ENCODE measurements at regions not wholly inside any gene's neighbourhood (a gene's known extent, or its start where the extent isn't known, plus 50 kb on each side); places are given as distances from the start of the nearest gene placed in this dataset.

GRCh38 chr4:74535512-74535911 lies 90.6 kb downstream of the AREG start:
- Histone ChIP-seq H3K36me3 (no peaks in the 10 kb centered on the region), H3K4me1 (no peaks in the 10 kb centered on the region), H3K9me3 (no peaks in the 10 kb centered on the region), H3K27me3 (no peaks in the 10 kb centered on the region), H3K27ac (no peak overlapping the region), H3K4me3 (no peak overlapping the region)
- ATAC-seq (no peak), DNase-seq (no peak)
- intact Hi-C loops (cut with DNase I) = loop anchor here in 2 of 10 donors (5.0 to 10.0 kb wide), 3 partner anchors 87 to 139 kb away; no protein-coding TSS in a partner anchor
- TF ChIP-seq POLR2A (IDR thresholded peaks at IDR 0.05) = no peak
- no peak for TF ChIP-seq CTCF (IDR thresholded peaks at IDR 0.05)
- WGBS, 4 donors = 83 to 91% (median 88%) methylated on average over 1 of the region's 1 CpG

- 49 to 76% (median 67%) methylated on average over 1 of the region's 1 CpG for WGBS, 4 donors
These were observed 91.6 kb downstream of the AREG start for GRCh38 chr4:74536557-74536956.

GRCh38 chr4:74537459-74537858 lies 92.5 kb downstream of the AREG start:
- no peak for DNase-seq
- Histone ChIP-seq H3K36me3 (no peaks in the 10 kb centered on the region), H3K27me3 (no peaks in the 10 kb centered on the region), H3K4me3 (no peak overlapping the region), H3K9me3 (no peaks in the 10 kb centered on the region), H3K27ac (no peak overlapping the region), H3K4me1 (peaks cover 0 to 4% (median 0%) of the 10 kb centered on the region in 12 donors)
- 76 to 85% (median 78%) methylated on average over 3 of the region's 3 CpGs for WGBS, 4 donors
- no peak for ATAC-seq
- intact Hi-C loops (cut with DNase I) = loop anchor here in 2 of 10 donors (5.0 to 10.0 kb wide), 3 partner anchors 85 to 137 kb away; no protein-coding TSS in a partner anchor
- TF ChIP-seq POLR2A (IDR thresholded peaks at IDR 0.05) (no peak), CTCF (IDR thresholded peaks at IDR 0.05) (no peak)

More at GRCh38 chr4:74536557-74536956, 91.6 kb downstream of the AREG start:
- no peak overlapping the region for H3K27ac ChIP-seq
- DNase-seq = no peak
- no peak overlapping the region for H3K4me3 ChIP-seq
- no peaks in the 10 kb centered on the region for H3K4me1 ChIP-seq
- no peak for TF ChIP-seq POLR2A (IDR thresholded peaks at IDR 0.05)
- TF ChIP-seq CTCF (IDR thresholded peaks at IDR 0.05) = no peak
- H3K27me3 ChIP-seq = no peaks in the 10 kb centered on the region
- H3K36me3 ChIP-seq = no peaks in the 10 kb centered on the region
- no peaks in the 10 kb centered on the region for H3K9me3 ChIP-seq
- intact Hi-C loops (cut with DNase I) = loop anchor here in 2 of 10 donors (5.0 to 10.0 kb wide), 3 partner anchors 86 to 138 kb away; no protein-coding TSS in a partner anchor
- ATAC-seq = no peak

DNA sequence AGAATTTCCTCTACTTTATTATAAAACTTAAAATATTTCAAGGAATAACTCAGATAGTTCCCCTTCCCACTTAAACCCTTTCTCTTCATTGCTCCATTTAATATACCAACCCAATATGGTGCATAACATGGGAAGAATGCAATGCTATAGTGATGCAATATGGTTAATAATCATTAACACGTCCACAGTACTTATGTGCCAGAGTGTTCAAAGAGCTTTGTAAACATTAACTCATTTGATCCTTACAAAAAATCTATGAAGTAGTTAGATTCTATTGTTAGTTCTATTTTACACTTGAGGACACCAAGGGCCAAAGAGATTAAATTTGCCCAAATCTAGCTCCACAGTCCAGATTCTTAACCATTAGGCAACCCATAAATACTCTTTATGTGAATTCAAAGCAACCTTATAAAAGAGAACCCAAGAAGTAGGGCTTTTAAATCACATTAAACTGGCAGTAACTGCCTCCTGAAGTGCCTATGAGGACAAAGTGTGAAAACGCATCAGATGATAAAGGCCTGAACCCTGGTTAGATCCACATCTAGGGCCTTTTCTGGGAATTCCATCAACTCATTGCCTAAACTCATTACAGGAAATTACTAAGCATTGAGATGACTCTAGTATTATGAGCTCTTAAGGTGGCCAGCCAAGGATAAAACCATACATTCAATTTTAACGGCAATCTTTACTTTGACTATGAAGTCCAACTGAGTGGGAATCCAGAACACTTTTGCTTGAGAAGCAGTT lies 94.3 kb downstream of the AREG start:
- Histone ChIP-seq H3K36me3 (no peaks in the 10 kb centered on the region), H3K27me3 (no peaks in the 10 kb centered on the region), H3K27ac (no peak overlapping the region), H3K4me1 (peaks cover 0 to 14% (median 0%) of the 10 kb centered on the region in 12 donors), H3K9me3 (no peaks in the 10 kb centered on the region), H3K4me3 (no peak overlapping the region)
- 69 to 78% (median 75%) methylated on average over 3 of the region's 3 CpGs for WGBS, 4 donors
- ATAC-seq = no peak
- DNase-seq = no peak
- TF ChIP-seq CTCF (IDR thresholded peaks at IDR 0.05) (no peak), POLR2A (IDR thresholded peaks at IDR 0.05) (no peak)
- intact Hi-C loops (cut with DNase I) = loop anchor here in 2 of 10 donors (5.0 to 10.0 kb wide), 3 partner anchors 83 to 136 kb away; no protein-coding TSS in a partner anchor

Measured in heart left ventricle (tissue), 16 donors.